ENCODE measurements at regions not wholly inside any gene's neighbourhood (a gene's known extent, or its start where the extent isn't known, plus 50 kb on each side); places are given as distances from the start of the nearest gene placed in this dataset.

DNA sequence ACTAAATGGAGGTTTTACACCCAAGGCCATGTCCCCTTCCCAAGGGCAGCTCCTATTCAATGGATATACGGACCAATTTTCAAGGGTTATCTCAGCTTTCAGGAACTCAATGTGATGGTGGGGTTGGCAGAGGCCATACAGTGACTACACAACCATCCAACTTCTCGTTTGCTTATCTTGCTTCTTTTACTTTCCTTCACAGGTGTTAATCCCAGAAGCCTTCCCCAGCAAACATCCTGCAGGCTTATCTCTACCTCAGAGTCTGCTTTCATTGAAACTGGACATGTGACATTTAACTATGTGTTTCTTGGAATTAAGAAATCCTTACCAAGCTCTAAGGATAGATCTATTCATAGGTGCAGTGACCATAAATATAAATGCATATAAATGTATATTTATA, 443.8 kb upstream of the CDH20 start:
- TF ChIP-seq, protein P1, sequence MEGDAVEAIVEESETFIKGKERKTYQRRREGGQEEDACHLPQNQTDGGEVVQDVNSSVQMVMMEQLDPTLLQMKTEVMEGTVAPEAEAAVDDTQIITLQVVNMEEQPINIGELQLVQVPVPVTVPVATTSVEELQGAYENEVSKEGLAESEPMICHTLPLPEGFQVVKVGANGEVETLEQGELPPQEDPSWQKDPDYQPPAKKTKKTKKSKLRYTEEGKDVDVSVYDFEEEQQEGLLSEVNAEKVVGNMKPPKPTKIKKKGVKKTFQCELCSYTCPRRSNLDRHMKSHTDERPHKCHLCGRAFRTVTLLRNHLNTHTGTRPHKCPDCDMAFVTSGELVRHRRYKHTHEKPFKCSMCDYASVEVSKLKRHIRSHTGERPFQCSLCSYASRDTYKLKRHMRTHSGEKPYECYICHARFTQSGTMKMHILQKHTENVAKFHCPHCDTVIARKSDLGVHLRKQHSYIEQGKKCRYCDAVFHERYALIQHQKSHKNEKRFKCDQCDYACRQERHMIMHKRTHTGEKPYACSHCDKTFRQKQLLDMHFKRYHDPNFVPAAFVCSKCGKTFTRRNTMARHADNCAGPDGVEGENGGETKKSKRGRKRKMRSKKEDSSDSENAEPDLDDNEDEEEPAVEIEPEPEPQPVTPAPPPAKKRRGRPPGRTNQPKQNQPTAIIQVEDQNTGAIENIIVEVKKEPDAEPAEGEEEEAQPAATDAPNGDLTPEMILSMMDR (IDR thresholded peaks at IDR 0.05; ENCODE audit: control insufficient read depth, insufficient read depth, low read depth, low read length, missing control alignments), result no peak
- H3K4me3 ChIP-seq (ENCODE audit: control insufficient read depth, low read depth, low read length), result no peak overlapping the region
- DNase-seq (ENCODE audit: low read depth), result no peak

DNA sequence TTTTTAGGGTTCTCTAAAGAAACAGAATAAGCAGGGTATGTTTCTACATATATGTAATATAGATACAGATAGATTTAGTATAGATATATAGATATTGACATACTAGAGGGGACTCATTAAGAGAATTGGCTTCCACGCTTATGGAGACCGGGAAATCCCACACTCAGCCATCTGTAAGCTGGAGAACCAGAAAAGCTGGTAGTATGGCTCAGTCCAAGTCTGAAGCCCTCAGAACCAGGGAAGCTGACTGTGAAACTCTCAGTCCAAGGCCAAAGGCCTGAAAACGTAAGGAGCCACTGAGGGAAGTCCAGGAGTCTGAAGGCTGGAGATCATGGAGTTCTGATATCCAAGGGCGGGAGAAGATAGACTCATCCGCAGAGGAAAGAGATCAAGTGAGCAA, 441.3 kb upstream of the CDH20 start:
- no peak for DNase-seq (ENCODE audit: low read depth)
- TF ChIP-seq, protein P1 (IDR thresholded peaks at IDR 0.05; ENCODE audit: control insufficient read depth, insufficient read depth, low read depth, low read length, missing control alignments), result no peak
- H3K4me3 ChIP-seq (ENCODE audit: control insufficient read depth, low read depth, low read length), result no peak overlapping the region

DNA sequence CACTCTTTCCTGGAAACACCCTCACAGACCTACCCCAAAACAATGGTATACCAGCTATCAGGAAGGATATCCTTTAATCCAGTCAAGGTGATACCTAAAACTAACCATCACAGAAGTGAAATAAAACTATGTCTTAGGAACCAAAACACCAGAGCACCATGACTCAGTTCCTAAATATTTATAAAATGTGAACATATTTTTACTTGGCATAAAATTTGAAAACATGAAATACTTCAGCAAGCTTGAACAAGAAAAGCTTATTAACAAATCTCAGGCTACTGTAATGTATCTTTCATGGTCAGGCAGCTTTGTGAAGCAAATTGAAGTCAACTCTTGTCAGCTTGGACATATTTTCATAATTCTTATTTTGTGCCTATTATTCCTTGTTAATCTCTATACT, 440.8 kb upstream of the CDH20 start:
- TF ChIP-seq, protein P1 (IDR thresholded peaks at IDR 0.05; ENCODE audit: control insufficient read depth, insufficient read depth, low read depth, low read length, missing control alignments), result no peak
- no peak for DNase-seq (ENCODE audit: low read depth)
- no peak overlapping the region for H3K4me3 ChIP-seq (ENCODE audit: control insufficient read depth, low read depth, low read length)

DNA sequence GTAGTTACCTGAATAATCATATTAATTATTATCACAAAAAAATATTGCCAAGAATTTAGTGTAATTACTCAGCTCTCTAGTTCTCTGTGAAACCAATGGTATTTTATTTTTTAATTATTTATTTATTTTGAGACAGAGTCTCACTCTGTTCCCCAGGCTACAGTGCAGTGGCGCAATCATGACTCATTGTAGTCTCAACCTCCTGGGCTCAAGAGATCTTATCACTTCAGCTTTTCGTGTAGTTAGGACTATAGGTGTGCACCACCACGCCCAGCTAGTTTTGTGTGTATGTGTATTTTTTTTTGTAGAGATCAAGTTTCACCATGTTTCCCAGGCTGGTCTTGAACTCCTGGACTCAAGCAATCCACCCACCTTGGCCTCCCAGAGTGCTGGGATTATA, 440.4 kb upstream of the CDH20 start:
- TF ChIP-seq, protein P1 (IDR thresholded peaks at IDR 0.05; ENCODE audit: control insufficient read depth, insufficient read depth, low read depth, low read length, missing control alignments), result no peak
- no peak overlapping the region for H3K4me3 ChIP-seq (ENCODE audit: control insufficient read depth, low read depth, low read length)
- DNase-seq (ENCODE audit: low read depth), result no peak

DNA sequence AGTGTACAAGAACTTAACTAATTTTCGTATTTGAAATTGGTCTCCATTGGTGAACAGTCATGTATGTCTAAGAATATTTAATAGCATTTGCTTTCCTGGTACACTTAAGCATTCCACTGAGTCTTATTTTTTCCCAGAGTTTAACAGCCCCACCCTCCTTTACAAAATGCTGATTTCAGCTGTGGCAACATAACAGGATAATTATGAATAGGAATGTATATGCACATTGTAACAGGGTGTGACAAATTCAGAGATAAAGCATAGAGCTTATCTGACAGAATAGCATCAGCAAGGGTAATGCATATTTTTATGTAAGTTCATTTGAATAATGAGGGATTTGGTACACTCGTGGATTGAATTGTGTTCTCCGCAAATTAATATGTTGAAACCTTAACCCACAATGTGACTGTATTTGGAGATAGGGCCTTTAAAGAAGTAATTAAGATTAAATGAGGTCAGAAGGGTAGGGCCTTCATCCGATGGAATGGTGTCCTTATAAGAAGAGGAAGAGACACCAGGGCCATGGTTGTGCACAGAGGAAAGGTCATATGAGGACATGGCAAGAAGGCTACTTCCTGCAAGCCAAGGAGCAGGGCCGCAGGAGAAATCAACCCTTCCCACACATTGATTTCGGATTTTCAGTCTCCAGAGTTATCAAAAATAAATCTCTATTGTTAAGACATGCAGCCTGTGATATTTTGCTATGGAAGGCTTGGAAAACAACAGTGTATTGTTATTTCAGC, 439.7 kb upstream of the CDH20 start:
- no peak for DNase-seq (ENCODE audit: low read depth)

DNA sequence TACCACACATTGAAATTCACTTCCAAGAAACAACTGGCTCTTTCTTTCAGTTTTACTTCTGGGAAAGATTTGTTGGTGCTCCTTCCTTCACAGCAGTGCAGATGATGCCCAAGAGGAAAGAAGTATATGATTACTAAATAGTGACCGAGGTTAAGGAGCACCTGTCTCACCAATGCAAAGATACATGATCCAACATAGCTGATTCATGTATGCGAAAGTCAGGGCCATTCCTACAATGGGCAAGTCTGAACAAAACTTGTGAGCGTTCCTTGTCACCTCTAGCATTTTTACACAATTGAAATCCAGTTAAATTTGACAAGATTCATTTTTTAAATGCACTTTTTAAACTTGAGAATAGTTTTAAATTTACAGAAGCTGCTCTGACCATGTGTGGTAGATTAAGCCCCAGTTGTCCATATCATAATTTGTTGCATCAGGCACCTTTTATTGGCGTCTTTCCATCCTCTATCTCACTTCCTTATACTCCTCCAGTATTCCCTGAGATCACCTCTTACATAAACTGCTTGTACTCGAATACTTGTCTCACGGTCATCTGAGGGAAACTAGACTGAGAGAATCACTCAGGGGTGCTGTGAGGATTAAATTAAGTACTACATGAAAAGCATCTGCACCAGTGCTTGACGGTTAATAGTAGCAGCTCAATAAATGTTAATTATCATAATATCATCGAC, 438.8 kb upstream of the CDH20 start:
- DNase-seq (ENCODE audit: low read depth), result no peak
- TF ChIP-seq, protein P1 (IDR thresholded peaks at IDR 0.05; ENCODE audit: control insufficient read depth, insufficient read depth, low read depth, low read length, missing control alignments), result no peak
- H3K4me3 ChIP-seq (ENCODE audit: control insufficient read depth, low read depth, low read length), result no peak overlapping the region

More for the DNA sequence above, 439.7 kb upstream of the CDH20 start:
- TF ChIP-seq, protein P1 (IDR thresholded peaks at IDR 0.05; ENCODE audit: control insufficient read depth, insufficient read depth, low read depth, low read length, missing control alignments), result no peak
- H3K4me3 ChIP-seq (ENCODE audit: control insufficient read depth, low read depth, low read length), result no peak overlapping the region

Data from AG09309 (cell line).